AG10803 (cell line): ENCODE measurements at regions not wholly inside any gene's neighbourhood (a gene's known extent, or its start where the extent isn't known, plus 50 kb on each side); places are given as distances from the start of the nearest gene placed in this dataset.

Experiments used
- DNase-seq: peaks from one replicate; pipeline ENCODE4 v3.0.0; 2010; ENCODE audit warnings: low read depth
- H3K4me3 ChIP-seq: 2 replicates; pipeline ENCODE4 v1.5.1; 2011; ENCODE audit warnings: mild to moderate bottlenecking, low read length, control low read depth
- TF ChIP-seq, protein P1 (sequence below): conservative IDR thresholded peaks from 2 replicates; pipeline ENCODE4 v1.5.1; 2011; ENCODE audit warnings: mild to moderate bottlenecking, low read length, control low read depth, inconsistent platforms

DNA sequence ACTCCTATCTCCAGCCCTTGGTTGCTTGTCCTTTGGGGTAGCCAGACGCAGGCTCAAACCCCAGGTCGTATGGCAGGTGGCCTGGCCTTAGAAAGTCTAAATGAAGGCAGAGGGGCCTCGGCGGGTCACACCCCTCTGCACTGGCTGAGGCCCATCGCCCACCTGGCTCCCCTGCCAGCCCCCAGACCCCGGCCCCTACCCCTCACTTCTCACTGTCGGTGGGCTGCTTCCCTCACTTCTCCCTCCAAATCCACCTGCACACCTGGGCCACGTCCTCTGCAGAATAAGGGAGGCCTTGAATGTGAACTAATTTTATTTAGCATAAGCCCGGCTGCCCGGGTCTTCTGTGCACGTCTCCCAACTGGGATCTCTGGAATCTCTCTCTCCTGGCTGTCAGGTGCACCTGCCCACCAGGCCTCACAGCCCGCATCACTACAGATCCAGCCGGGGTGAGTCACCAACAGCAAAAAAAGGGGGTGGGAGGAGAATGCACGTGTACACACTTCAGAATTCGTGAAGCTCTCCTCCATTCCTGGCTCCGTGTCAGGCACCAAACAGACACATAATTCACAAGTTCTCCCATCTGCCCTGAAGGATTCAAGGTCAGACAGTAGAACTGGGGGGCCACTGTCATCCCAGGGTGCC lies 107.5 kb upstream of the SIM2 start:
- no peak for DNase-seq
- no peak overlapping the region for H3K4me3 ChIP-seq
- TF ChIP-seq, protein P1, sequence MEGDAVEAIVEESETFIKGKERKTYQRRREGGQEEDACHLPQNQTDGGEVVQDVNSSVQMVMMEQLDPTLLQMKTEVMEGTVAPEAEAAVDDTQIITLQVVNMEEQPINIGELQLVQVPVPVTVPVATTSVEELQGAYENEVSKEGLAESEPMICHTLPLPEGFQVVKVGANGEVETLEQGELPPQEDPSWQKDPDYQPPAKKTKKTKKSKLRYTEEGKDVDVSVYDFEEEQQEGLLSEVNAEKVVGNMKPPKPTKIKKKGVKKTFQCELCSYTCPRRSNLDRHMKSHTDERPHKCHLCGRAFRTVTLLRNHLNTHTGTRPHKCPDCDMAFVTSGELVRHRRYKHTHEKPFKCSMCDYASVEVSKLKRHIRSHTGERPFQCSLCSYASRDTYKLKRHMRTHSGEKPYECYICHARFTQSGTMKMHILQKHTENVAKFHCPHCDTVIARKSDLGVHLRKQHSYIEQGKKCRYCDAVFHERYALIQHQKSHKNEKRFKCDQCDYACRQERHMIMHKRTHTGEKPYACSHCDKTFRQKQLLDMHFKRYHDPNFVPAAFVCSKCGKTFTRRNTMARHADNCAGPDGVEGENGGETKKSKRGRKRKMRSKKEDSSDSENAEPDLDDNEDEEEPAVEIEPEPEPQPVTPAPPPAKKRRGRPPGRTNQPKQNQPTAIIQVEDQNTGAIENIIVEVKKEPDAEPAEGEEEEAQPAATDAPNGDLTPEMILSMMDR = no peak

DNA sequence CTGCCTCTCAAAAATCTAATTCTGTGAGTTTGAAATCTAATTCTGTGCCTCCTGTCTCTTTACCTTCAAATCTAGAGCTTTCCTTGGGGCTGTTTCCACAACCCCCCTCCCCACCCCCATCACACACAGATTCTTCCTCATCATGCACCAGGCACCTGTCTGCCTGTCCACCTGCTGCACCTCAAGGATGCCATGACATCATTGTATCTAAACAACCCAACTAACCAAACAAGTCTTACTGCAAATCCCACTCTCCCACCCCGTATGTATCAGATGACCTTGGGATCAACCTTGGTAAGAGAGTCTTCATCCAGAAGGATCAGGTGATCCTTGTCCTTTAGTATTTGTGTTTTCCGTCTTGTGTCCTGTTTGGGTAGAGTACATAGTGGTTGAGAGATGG lies 102.7 kb upstream of the SIM2 start:
- no peak overlapping the region for H3K4me3 ChIP-seq
- no peak for DNase-seq
- TF ChIP-seq, protein P1 = no peak

DNA sequence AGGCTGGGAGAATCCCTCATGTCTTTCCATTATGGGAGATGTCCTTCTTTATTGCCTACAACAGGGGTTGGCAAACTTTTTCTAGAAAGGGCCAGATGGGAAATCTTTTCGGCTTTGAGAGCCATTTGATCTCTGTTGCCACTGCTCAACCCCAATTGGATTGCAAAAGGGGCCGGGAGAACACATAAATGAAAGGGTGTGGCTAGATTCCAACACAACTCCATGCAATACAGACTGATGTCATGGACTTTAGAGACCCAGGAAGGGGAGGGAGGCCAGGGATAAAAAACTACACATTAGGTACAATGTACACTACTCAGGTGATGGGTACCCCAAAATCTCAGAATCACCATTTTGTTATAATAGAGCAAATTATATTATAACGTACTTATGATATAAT lies 97.6 kb upstream of the SIM2 start:
- DNase-seq = no peak
- TF ChIP-seq, protein P1 = no peak
- no peak overlapping the region for H3K4me3 ChIP-seq

DNA sequence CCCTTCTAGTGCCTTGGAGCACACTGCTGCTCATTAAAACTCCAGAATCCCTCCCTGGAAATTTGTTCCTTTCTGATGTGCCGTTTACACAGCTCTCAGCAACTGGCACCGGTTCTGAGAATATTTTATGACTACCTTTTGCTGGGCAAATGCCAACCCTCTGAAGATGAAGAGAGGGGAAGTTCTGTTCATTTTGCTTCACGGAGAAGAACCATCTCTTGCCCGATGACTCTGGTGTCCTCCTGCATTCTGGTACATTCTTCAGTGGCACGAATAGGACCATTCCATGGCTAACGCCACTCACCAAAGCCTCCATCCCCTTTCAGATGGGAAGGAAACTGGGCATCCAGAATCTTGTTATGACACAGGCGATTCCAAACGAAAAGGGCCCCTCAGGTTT lies 96.2 kb upstream of the SIM2 start:
- no peak overlapping the region for H3K4me3 ChIP-seq
- no peak for DNase-seq
- TF ChIP-seq, protein P1 = no peak

DNA sequence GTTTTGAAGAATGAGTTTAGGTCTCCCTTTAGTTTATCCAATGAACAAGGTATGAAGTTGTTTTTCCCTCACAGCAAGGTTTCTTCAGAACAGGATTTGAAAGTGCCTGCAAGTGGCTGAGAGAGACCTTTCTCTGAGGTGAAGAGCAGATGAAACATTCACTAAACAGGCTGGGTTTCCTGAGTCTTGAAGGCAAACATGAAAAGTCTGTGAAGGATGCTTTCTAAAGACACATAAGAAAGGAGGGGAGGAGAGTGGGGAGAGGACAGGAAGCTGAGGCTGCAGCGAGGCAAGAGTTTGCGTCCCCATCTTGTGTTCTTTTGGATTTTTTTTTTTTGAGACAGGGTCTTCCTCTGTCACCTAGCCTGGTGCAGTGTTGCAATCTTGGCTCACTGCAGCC lies 95.7 kb upstream of the SIM2 start:
- TF ChIP-seq, protein P1 = no peak
- H3K4me3 ChIP-seq = no peak overlapping the region
- no peak for DNase-seq

DNA sequence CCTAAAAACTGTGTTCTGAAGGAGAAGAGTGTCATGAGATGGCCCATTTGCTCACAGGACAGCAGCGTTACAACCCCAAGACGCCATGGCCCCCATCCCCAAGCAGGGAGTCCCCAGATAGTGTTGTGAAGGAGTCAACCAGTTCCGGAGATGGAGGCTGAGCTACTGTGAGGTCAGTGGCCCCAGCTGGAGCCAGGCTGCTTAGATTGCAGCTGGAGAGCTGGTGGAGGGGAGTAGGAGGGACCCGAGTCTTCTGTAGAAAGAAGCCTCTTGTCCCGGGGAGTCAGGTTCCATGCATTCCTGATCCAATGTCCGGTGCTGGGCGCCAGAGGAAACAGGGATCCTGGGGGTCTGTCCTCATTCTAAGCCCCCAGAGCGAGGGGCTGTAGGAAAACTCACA lies 93.5 kb upstream of the SIM2 start:
- H3K4me3 ChIP-seq = no peak overlapping the region
- DNase-seq = no peak
- TF ChIP-seq, protein P1 = no peak

DNA sequence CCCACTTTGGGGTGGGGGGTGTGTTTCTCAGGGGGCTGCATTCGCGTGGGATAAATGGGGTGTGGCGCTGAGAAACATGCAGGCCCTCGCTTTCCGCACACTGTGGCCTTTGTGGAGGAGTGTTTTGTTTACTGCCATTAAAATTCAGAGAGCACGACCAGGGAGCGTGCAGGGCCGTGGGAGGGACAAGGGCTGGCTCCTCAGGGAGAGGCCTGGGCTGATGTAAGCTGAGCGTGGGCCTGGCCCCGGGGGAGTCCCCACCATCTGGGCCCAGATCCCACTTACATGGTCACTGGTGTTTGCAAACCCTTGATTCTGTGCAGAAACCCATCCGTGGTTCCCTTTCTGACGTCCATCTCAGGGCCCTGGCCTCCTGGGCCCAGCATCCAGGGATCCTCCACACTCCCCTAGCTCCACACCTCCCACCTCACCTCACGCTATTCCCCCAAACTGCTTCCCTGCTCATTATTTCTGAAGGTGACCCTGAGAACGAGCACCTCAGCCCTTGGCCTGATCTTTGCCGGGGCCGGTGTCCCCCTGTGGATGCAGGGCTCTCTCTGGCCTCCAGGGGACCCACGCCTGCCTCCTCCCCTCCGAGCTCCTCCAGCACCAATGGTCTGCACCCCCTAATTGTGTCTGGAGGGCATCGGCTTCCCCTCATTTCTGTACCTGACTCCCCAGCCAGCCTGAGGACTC lies 92.5 kb upstream of the SIM2 start:
- TF ChIP-seq, protein P1 = no peak
- no peak overlapping the region for H3K4me3 ChIP-seq
- no peak for DNase-seq
